A172 (cell line): ENCODE measurements at regions not wholly inside any gene's neighbourhood (a gene's known extent, or its start where the extent isn't known, plus 50 kb on each side); places are given as distances from the start of the nearest gene placed in this dataset.

ENCODE experiments used
- DNase-seq: peaks from one replicate; pipeline ENCODE4 v3.0.0-alpha.2; 2015; ENCODE audit warnings: low spot score

DNA sequence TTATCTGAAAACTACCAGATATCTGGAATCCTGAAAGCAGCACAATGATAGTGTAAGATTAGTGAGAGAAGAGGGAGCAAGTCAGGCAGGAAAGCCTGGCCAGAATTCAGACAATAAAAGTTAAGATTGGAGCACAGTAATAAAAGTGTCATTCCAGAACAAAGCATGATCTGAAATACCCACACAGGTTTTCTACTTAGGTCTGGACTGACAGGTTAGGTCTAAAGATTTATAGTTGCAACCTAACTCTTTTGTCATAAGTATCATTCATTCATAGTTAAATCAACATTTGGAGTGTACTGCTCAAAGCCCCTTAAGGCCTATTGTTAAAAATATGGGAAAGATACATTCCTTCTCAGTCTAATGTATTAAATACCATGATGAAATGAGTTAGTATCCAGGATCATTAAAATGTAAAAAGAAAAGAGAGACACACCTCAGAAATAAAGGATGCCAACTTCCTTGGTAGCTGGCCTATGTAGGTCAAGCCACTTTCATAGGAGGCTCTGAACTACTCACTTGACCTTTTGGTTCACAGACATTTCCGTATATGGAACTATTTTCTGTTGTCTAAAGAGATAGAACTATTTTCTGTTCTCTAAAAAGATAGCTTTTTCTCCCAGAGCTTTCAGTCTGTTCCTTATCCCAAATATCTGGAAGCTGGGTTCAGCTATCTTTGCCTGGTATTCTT, 105.2 kb downstream of the FAS start:
- DNase-seq: no peak

DNA sequence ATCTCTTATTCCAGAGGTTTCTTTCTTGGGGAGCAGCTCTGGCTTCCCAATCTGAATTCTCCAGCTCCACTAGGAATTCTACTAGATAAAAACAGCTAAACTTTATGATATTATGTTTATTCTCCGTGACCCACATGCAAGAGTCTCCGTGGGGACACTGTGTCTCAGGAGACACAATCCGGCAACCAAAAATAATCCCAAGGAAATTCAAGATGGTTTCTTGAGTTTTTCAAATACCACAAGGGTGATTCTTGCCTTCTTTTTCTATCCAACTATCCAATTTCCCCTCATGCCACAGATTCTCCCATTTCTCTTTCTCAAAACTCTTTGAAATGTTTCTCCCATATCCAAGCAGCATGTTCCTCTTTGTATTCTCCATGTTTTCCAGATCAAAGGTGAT, 103.1 kb downstream of the FAS start:
- no peak for DNase-seq

DNA sequence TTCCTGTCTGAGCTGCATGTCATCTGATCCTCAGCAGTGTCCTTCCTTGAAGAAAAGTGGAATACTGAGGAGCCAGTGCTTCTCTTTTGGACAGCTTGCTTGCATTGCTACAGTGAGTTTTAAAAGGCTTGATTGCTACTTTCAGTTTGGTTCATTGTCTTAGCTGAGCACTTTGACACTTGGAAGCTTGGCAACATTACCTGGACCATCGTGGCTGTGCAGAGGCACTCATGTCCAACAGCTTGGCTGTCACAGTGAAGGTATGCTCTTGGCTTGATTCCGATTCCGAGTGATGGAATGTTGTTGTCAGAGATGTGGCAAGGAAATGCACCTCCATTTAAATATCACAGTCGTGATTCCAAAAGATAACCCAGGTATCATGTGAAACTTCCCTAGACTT, 102.4 kb downstream of the FAS start:
- no peak for DNase-seq

DNA sequence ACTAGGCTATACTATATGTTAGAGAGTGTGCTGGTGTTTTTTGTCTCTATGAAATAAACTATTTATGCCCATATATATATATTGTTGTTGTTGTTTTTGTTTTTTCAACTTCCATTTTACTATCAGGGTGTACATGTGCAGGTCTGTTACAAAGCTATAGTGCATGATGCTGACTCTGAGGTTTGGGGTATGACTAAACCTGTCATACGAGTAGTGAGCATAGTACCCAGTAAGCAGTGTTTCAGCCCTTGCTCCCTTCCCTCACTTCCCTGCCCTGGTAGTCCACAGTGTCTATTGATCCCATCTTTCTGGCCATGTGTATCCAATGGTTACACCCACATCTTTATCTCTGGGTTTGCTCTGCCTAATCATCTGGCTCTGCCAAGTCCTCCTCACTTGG, 101.8 kb downstream of the FAS start:
- DNase-seq: no peak

DNA sequence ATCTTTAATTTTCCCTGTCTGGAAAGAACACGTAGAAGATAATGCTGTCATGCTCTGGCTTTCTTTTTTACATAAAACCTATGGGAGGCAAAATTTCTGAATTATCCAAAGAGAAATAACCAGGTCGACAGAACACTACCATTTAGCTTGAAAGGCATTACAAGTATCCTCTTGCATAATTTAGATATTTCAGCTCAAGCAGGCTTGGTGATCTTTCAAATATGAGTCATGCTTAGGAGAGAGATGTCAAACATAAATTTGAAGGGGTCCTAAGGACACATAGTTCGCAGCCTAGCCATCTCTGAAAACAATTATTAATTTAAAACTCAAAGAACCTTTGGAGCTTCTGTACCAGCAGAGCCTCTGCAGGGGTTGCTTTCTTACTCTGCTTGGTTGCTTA, 100.9 kb downstream of the FAS start:
- DNase-seq: no peak

DNA sequence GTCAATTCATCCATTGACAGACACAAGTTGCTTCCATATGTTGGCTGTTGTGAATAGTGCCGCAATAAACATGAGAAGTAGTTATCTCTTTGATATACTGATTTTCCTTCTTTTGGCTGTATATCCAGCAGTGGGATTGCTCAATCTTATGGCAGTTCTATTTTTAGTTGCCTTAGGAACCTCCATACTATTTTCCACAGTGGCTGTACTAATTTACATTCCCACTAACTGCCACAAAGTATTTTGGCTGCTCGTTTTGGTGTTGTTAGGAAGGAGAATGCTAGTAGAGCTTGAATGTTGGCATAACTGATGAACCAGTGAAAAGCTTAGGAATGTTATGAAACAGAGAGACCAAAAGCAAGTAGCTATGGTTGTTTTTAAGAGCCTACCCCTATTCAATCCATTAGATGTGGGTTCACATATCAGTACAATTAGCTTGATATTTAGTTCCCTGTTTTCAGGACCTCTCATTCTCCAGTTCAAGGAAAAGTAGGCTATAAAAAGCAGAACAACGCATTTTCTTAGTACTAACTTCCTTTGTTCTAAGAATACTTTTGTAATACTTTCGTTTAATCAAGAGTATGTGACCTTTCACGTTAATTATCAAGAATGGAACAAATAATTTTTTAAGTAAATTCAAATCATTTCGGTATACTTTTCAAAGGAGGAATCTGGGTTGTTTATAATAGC, 100.3 kb downstream of the FAS start:
- DNase-seq: no peak

DNA sequence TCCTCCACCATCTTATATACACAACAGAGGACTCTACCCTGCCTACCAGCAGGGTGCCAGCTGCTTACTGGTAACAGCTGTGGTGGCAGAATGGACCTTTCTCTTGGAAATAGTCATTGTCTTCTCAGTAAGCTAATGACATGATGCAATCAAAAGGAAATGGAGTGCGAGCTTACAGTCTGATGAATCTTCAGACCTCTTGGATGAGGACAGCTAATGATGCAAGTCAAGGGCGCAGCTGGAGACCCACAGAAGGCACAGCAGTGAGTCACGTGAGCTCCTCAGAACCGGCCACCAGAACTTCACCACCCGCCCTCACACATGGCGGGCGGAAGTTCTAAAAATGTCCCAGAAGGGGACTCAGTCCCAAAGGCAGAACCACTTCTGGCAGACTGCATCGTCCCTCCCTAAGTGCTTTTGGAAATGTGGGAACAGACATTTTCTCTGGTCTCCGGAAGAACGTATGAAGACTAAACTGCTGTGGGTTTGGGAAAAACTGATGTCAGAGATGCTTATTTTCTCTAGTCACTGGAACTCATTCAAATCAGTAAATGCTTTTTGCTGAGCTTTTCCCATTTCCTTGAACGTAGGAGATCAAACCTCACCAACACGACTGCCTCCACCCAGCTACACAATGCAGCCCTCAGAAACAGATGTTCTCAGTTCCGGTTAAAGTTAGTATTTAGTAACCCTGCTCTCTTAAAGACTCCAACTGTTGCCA, 96.4 kb downstream of the FAS start:
- peak; percentile 6 for DNase-seq

DNA sequence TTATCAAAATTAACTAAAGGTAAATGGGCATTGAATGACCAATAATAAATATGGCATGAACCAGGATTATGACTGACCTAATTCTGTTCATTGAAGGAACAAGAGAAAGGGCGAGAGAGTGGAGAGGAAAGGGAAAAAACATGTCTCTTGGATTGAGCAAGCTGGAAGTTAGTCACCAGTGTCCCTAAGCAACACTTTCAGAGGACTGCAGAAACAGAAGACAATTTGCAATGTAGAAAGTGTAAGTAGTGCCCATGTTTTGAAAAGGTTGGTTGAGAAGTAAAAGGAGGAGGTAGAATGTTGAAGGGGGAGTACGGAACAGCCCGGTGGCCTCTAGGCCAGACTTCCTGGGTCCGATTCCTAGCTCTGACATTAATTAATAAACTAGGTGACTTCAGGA, 94.6 kb downstream of the FAS start:
- no peak for DNase-seq

DNA sequence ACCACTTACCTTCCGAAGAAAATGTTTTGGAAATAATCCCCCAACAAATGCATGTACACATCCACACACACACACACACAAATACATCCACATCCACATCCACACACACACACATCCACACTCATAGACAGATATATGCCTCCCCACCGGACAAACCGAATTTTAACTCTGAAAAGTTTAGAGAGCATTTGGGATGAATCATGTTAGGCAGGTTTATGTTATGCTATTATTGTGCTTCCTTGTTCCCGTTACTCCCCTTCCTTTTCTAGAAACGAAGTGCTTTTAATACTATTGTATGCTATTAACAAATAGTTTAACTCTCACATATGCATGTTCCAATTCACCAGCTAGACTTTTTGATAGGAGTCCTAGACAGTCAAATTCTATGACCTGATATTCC, 91.5 kb downstream of the FAS start:
- DNase-seq: no peak

DNA sequence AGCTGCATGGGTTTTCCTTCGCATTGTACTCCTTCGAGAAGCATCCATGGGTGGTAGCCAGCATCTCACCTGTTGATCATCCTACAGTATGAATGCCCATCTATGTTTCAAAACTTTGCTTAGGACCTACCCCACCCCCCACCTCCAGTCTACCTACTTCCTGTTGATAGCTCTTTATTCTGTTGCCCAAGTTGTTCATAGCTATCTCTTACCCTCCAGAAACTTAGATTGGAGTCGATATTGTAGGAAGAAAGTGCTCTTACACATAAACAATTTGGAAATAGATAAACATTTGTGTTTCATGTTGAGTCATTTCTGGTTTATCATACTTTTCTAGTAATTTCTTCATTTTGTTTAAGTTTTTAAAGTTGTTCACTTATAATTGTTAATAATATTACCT, 90.1 kb downstream of the FAS start:
- DNase-seq: no peak

DNA sequence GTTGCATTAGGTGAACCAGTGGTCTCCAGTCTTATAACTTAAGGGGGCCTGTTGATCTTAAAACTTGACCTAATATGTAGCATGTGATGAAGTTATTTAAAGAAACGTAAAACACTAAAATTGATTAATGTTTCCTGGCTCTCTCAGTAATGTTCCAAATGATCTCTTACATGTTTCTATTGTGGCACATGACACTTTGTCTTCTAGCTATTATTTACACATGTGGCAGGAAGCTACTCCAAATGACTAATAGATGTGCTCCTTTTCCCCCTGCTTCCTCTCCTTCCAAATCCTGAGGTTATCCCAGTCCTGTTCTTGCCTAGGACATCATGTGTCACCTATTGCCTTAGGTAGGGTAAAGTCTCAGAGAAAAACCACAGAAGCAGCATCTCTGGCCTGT, 89.4 kb downstream of the FAS start:
- DNase-seq: no peak

DNA sequence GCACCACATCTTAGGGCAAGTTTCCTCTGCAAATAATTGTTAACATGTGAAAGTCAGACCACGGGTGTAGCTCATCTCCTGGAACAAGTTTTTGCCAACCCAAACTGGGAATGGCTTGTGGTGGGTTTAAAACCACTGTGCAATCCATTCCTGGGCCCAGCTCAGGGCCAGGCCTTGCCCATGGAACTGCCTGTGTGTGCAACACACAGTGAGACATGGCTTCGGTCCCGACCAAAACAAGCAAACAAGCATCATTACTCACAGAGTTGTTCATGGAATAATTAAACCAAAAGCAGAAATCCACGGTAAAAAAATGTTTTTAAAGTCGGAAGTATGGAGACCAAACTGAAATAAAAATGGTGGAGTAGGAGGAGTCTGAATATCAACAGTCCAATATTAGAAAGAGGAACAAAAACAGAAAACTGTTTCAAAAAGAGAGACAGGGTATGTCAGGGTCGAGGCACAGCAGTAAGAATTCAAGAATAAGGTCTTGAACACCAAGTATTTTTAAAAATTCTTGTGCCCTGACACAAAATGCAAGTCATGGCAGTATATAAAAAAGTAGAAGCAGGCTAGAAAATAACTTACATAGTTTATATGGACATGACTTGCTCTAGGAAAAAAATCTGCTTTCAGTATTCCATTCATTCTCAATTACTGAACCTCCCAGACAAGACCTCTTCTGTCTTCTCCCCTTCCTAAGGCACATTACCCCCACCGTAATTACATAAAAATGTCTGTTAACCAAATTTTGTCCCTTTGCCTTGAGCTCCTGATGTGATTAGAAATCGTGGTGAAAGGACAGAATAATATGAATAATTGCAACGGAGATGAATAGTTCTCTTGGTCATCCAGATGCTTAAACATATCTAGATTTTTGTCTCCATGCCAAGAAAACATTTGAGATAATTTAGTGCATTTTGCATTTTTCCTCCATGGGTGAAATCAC, 88.4 kb downstream of the FAS start:
- no peak for DNase-seq

DNA sequence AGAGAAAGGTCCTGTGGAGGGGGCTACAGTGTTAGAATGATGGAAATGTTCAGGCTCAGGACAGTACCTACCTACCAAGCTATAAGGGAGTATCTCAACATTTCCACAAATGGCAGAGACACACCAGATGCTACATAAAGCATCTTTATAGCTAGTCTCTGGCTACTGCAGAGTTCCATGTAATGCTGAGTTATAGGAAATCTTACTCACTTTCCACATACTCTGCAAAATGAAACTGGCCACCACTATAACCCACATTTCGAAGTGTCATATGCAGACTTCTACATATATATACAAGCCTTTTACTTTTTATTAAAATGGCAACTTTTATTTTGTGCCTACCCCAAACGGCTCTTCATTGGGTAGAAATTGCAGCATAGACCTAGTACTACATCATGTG, 85.5 kb downstream of the FAS start:
- DNase-seq: no peak

DNA sequence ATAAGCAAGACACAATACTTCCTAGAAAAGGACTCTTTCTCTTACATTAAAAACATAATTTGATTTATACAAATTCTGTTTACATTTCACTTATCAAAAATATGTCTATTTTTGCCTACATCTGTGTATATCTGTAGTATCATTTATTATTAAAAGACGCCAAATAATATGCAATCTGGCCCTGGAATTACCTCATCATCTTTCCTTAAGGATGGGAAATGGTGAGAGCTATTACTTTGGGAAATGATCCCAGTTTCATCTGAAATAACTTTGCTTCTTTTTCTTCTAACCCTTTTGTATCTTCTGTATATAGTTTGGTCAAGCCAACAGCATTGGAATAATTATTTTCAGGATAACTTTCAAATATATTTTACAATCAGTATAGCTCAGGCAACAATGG, 85.0 kb downstream of the FAS start:
- DNase-seq: no peak

DNA sequence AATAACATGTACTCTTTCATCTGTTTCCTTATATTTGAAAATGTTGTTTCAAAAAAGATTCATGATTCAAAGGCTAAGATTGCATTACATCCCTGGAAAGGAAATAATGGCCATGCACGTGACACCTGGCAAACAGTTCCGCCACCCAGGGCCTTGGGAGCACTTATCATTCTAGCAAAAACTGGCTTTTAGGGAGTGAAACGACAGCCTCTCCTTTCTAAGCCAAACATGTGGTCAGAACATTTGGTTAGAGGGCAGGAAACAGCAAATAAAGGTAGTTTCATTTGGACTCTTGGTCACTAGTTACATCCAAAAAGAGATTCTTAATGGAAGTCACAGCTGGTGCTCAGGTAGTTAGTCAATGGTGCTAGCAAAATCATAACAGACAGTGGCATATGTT, 83.5 kb downstream of the FAS start:
- DNase-seq: peak; percentile 14

DNA sequence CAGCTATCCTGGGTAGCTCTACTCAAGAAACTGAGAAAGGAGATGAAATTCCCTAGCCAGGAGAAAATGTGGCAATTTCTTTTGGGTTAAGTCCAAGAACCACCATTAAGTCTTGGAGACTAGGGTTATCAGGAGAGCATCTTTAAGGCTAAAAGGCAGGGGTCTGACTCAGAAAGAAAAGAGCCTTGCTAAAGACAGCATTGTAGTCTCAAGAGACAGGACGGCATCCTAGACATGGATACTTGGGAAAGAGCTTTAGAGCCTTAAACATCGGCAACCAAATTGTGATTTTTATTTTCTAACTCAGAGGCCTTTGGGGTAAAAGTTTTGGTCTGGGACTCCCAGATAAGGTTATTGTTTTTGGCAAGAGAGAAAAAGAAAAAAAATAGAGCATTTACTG, 83.1 kb downstream of the FAS start:
- peak; percentile 13 for DNase-seq

DNA sequence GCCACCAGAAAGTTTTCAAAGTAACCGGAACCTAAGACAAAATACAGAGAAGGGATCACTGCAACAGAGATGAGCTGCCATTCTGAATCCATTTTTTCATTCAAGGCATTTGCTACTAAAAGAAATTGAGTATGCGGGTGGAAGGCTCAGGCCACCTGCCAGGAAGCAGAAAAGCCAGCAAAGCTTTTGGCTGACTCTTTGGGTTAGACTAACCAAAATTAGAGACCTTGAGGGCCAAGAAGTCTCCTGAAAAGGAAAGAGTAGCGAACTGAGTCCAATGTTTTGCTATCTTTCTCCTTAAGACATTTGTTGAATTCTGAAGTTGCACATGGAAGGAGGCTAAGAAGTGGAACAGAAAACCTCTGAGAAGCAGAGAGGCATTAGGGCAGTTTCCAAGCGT, 79.0 kb downstream of the FAS start:
- no peak for DNase-seq
